GDM1 (cell line): ENCODE measurements at regions not wholly inside any gene's neighbourhood (a gene's known extent, or its start where the extent isn't known, plus 50 kb on each side); places are given as distances from the start of the nearest gene placed in this dataset.
A peak's percentile ranks its signal among the peaks of the same experiment; 100 is the strongest.
"Not testable (repeated sequence)": the region's sequence is repeated elsewhere in the genome, so short reads cannot be mapped to it uniquely, and the experiment has no call there.

Experiments used
- DNase-seq: peaks from one replicate; lab custom pipeline; 2025; lab: John Stamatoyannopoulos, UW

DNA sequence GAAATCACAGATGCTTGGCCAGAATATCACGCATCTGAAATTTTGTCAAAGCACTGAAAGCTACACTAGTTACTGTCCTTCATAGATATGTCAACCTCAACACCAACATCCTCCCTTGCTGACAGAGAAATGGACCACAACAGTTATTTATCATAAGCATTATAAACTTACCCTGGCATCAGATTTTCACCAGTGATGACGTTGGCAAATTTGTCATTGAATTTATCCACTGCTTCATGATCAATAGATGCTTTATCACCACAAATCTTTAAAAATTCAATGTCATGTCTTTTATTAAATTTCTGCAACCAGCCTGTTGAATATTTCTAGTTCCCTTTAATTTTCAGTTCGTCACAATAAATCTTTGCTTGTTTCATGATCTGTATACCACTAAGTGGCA is 205.7 kb downstream of the GJA1 start:
- DNase-seq = no peak

DNA sequence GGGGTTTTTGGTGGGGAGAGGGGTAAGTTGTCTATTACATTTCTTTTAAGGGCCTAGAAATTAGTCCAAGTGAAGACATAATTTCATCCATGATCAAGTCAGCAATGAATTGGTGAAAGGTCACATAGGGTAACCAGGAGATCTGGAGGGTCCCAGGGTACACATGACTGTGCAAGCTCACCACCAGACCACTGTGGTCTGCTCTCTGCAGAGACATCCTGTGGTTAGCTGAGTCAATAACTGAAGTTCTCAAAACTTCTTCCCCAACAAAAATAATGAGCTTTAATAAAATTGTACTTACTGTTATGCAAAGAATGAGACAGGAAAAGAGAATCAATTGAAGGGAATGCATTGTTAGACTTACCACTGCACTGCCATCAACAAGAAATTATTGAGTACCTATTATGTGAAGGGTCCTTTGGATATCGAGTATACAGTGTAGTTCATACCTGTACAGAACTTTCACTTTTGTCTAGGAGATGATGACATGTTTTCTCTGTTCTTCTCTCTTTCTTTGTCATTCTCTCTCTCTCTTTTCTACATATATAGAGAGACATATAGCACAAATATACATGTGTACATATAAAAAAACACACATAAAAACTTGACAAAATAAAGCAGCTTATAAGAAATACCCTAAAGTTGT is 209.8 kb downstream of the GJA1 start:
- peak; percentile 77 for DNase-seq

- no peak for DNase-seq
These were observed 212.5 kb downstream of the GJA1 start for GRCh38 chr6:121647905-121648304.

DNA sequence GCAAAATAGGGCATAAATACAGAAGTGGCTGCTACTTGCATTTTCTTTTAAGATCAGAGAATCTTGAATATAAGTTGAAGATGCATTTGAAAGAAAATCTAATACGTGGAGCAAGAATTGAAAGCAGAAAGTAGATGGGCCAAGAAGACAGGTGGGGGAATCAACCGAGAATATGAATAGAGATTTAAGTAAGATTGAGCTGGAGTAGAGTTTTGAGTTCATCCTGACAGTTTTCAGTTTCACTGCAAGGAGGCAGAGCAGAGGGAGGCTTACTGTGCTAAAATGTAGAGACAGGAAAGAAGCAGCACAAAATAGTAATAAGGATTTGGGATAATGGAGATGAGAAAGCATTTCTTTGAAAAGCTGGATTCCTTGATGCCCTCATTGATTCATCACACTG is 214.5 kb downstream of the GJA1 start:
- no peak for DNase-seq

DNA sequence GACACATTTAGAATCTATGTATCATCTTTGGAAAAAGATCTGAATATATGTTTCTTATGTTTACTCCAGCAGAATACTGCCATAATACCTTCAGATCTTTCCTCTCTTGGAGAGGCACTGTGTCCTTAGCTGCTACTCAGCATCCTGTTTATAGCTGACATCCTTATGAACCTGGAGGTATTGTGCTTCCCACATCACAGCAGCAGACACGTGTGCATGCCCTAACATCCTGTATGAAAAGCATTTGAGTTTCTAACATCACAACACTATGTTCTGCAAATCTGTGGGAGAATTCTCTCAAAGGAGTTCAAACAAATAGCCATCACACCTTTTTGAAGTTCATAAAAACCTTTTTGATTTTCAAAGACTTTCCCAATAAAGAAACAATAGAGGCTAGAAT is 216.0 kb downstream of the GJA1 start:
- peak; percentile 39 for DNase-seq

- DNase-seq = no peak
These were observed 216.8 kb downstream of the GJA1 start for GRCh38 chr6:121652223-121652622.

DNA sequence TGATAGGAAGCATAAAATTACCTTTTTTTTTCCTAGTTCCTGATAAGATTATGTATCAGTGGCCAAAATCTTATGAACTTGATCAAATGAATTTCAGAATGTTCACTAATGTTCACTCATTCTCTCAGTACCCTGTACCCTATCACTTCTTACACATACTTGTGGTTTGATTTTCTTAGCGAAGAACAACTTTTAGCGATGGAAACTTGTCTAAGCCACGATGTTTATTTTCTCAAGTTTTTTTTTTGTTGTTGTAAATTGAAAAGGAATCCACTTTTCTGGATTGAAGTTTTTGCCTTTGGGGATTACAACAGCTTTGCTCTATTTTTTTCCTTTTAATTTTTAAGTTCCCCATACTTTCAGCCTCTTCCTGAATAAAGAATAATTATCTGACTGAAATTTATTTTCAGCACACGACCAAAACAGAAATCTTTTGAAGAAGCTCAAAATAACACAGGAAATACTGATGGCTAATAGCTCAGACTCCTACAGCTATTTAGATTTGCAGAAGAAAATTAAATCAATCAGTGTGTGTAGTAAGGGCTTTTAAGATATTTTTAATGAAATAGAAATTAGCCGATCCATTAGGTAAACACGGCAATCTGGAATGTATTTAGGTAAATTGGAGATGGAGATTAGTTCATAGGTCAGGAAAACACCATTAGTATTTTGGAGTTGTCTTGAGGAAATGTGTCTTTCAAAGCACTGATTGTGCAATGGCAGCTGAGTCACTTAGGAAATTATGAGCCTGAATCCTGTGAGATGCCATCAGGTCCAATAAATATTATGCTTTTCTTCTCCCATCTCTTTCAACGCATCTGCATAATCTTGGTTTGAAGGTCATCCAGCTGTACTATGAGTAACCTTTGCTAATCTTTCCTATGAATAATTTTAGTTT is 217.5 kb downstream of the GJA1 start:
- no peak for DNase-seq

DNA sequence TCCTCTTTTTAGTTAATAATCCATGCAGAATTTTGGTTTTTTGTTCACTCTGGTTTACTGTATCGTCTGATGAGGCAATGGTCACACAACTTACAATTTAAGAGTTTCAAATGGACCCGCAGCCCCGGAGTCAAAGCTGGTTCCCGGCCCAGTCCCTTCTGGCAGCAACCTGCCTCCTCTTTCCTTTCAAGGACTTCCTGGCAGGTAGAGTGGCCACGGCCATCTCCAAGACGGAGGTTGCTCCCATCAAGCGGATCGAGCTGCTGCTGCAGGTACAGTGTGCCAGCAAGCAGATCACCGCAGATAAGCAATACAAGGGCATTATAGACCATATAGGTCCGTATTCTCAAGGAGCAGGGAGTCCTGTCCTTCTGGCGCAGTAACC is 218.2 kb downstream of the GJA1 start:
- no peak for DNase-seq

GRCh38 chr6:121657972-121658371 is 222.5 kb downstream of the GJA1 start:
- no peak for DNase-seq

DNA sequence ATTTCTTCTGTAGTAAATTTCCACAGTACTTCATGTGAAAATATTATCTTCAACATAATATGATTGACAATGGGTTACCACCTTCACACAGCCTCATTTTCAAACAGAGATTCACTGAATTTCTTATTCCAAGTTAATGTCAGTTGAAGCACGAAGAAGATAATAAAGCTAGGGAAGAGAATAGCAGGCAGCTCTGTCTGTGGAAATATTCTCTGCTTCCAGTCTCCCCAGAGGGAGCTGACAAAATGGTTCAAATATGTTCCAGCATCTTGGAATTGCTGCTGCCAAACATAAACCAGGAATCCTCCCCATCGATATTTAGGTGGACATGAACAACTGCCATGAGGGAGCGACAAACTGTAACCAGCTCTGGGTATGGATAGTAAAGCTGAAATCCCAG is 224.8 kb downstream of the GJA1 start:
- no peak for DNase-seq

GRCh38 chr6:121663292-121663810 is 227.9 kb downstream of the GJA1 start:
- no peak for DNase-seq

GRCh38 chr6:121664158-121664557 is 228.7 kb downstream of the GJA1 start:
- no peak for DNase-seq

GRCh38 chr6:121666814-121667213 is 231.4 kb downstream of the GJA1 start:
- DNase-seq = peak; percentile 11

DNA sequence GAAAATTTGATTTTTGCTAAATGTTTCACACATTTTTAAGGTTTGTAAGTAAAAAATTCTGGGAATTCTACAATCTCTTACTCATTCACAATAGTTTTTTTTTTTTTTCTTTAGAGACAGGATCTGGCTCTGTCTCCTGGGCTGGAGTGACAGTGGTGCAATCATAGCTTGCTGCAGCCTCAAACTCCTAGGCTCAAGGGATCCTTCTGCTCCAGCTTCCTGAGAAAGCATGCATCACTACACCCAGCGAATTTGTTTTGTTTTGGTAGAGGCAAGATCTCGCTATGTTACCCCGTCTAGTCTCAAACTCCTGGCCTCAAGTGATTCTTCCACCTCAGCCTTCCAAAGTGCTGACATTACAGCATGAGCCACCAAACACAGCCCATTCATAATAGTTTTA is 232.8 kb downstream of the GJA1 start:
- no peak for DNase-seq

DNA sequence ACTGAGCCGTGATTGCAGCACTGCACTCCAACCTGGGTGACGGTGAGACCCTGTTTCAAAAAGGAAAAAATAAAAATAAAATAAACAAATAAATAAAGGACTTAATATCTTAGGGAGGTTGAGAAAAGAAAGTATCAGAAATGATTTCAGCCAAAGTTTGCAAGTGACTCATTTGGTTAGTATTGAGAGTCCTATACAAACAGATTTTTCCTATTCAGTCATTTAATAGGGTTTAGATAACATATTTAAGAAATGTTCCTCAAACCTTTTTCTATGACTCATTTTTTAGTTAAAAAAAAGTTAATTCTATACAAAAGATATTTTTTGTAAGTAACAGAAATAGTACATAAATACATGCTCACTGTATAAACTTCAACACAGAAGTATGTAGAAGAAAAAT is 235.1 kb downstream of the GJA1 start:
- no peak for DNase-seq

- DNase-seq = no peak
These were observed 242.1 kb downstream of the GJA1 start for GRCh38 chr6:121677571-121677970.

DNA sequence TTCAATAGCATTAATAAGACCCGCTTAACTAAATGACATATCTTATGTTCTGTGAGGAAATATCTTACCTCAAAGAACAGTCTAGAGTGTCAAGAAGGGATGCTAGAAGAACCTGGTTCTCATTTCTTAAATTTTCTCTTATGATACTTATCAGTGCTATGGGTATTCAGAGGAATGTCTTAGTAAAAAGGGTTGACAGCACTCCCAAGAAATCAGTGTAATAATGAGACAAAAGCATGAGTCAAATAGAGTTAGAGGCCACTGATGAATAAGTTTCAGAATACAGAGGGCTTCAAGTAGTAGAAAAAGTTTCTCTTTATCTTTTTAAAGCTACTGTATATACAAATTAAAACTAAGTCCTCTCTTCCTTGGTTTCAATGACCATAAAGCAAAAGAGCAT is 242.8 kb downstream of the GJA1 start:
- no peak for DNase-seq

DNA sequence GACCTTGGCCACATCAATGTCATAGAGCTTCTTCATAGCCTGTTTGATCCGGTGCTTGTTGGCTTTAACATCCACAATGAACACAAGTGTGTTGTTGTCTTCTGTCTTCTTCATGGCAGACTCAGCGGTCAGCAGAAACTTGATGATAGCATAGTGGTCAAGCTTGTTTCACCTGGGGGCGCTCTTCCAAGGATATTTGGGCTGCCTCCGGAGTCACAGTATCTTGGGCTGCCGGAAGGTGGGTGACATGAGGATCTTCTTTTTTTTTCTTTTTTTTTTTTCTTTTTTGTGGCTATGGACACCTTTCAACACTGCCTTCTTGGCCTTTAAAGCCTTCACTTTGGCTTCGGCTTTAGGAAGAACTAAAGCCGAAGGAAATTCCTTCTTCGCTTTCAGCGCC is 244.6 kb downstream of the GJA1 start:
- no peak for DNase-seq

DNA sequence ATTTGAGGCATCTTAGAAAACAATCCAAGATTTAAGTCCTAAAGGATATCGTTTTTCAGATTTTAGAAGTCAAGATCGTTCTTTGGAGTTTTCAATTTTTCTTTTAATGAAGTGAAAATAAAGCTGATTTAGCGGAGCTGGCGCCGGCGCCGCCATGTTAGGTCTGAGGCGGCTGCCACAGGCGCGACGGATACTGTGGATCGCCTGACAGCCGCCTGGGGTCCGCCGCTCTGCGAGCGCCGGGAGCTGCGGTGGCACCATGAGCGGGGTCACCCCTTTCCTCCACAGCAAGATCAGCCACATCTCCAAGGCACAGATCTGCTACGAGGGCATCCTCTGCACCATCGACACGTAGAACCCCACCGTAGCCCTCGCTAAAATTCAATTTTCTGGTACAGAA is 247.2 kb downstream of the GJA1 start:
- DNase-seq = no peak

GRCh38 chr6:121685806-121686205 is 250.4 kb downstream of the GJA1 start:
- DNase-seq = not testable (repeated sequence)

DNA sequence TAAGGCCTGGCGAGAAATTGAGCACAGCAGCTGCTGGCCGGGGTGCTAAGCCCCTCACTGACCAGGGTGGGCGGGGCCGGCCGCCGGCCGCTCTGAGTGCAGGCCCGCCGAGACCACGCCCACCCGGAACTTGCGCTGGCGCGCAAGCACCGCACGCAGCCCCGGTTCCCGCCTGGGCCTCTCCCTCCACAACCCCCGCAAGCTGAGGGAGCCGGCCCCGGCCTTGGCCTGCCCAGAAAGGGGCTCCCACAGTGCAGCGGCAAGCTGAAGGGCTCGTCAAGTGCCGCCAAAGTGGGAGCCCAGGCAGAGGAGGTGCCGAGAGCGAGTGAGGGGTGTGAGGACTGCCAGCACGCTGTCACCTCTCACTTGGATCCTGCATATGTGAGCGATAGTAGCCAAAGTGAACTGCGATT is 251.2 kb downstream of the GJA1 start:
- no peak for DNase-seq

DNA sequence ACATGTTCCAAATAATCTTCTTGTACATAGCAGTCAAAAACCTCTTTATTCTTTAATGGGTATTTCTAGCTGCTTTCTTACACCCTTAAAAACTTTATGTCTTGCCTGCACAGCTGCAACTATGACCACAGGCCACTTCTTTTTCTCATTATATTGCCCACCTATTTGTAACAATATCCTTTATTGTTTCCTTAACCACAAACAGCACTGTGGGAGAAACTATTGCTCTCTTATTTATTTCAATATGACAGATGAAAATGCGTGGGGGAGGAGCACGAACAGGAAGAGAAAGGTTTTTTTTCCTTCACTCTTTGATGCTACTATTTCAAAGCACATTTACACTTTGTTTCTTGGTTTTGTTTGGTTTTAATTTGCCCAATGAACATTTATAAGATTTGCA is 253.5 kb downstream of the GJA1 start:
- no peak for DNase-seq

DNA sequence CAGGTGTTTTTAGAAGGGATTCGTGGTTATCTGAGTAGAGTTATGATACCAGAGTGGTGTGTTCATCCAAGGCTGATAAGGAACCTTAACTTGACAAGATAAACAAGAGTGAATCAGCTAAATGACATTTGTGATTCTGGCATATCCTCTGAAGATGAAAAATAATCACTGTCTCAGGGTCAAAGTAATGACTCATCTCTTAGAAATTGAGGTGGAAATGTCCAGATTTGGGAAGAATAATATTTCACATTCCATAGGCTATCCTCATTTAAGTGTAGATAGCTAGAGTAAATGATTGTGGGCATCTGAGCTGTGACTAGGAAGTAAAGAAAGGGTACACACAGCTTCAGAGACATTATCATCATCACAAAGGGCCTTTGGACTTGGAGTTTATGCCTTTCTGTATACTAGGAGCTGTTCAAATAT is 255.7 kb downstream of the GJA1 start:
- DNase-seq = no peak
